HG02938 (cell line): ENCODE measurements at regions not wholly inside any gene's neighbourhood (a gene's known extent, or its start where the extent isn't known, plus 50 kb on each side); places are given as distances from the start of the nearest gene placed in this dataset.
"Not testable (repeated sequence)": the region's sequence is repeated elsewhere in the genome, so short reads cannot be mapped to it uniquely, and the experiment has no call there.

Source experiments
- ATAC-seq: cut with Tn5 transposase; IDR thresholded peaks from one replicate; pipeline ENCODE4 v1.9.1; 2021; ENCODE audit warnings: mild to moderate bottlenecking, moderate library complexity; ENCODE audit not compliant: unreplicated experiment

DNA sequence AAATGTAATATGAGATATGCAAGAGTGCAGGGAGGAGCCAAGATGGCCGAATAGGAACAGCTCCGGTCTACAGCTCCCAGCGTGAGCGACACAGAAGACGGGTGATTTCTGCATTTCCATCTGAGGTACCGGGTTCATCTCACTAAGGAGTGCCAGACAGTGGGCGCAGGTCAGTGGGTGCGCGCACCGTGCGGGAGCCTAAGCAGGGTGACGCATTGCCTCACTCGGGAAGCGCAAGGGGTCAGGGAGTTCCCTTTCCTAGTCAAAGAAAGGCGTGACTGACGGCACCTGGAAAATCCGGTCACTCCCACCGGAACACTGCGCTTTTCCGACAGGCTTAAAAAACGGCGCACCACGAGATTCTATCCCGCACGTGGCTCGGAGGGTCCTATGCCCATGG, 359.2 kb upstream of the TYRP1 start:
- ATAC-seq = not testable (repeated sequence)

DNA sequence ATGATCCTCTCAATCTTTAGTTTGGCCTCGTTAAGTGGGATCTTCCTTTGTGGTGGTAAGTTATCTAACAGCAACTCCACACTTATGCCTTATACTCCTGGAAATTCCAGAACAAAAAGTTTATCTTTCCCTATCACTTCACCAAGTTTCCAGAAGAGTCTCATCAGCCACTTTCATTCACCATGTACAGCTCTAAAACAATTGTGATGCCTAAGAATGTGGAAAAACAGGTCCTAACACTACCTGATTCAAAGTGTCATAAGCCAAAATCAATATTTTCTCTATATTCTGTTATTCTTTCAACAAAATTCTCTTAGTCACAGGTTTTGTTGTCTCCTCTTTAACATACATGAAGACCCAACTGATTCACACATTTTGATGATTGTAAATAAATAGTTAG, 342.4 kb upstream of the TYRP1 start:
- no peak for ATAC-seq

DNA sequence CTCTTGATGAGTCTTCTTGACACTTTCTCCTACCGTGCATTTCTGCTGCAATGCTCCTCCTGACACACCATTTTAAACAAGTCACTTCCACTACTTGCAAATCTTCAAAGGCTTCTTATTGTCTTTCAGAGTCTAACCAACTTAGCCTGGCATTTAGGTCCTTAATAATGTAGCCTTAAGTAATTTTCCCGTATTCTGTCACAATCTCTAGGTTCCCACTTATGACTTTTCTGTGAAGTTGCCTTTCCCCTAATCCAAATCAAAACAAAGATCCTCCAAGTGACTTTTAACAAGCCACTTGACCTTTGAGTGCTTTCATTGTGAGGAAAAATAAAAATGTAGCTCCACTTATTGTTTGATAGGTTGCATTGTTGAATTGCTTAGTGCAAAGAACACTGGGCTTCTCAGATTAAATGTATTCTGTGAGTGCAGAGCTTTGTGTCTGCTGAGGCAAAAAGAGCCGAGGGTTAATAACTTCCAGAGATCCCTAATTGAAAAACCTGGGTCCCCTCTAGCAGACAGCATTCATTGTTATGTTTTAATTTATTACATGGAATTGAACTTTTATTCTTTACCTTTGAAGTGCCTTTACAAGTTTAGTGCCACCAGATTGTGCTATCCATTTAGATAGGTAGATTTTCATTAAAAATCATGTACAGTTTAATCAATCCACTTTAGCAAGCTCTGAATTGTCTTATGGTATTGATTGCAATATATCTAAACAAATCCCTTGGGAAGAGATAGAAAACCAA, 341.7 kb upstream of the TYRP1 start:
- no peak for ATAC-seq

DNA sequence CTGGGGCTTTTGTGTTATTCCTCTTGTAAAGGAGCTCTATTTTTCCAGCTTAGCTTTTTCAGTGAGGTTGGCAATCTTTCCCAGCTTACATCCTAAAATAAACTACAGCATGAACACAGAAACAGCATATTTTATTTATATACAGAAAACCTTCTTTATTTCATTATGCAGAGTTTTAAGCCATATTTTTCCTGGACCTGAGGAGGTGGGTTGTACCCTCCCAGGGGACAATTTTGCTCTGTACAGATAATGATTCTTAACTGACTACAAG, 341.2 kb upstream of the TYRP1 start:
- ATAC-seq = no peak

DNA sequence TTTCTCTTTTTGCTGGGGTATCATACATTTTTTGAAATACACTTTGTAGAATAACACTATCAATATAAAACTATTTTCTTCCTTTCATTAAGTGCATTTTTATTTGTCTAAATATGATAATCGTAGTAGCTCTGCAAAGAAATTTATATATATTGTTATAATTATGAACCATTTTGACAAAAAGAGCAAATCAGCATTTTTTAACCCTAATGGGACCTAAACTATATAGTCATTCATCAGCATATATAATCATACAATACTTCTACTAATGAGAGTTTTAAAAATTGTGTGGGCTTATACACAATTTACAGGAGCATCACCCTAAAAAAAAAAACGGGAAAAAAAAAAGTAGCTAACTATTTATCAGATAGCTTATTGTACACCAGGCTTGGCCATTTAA, 329.7 kb upstream of the TYRP1 start:
- no peak for ATAC-seq

DNA sequence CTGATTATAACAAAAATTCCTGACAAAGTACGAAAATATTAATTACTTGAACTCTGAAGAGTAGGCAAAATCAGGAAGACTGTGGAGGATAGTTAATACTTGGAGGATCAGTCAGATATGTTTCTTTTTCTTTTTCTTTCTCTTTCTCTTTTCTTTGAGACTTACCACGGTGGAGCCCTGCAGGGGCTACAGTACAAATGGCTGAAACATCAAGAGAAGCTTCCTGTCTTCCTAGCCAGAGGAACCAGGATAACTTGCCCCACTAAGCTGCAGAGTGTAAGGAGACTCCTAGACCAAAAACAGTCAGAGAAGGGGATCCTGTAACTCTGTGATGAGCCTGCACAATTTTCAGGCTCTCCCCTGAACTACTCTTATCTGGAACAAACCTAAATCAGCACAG, 324.6 kb upstream of the TYRP1 start:
- ATAC-seq = no peak

DNA sequence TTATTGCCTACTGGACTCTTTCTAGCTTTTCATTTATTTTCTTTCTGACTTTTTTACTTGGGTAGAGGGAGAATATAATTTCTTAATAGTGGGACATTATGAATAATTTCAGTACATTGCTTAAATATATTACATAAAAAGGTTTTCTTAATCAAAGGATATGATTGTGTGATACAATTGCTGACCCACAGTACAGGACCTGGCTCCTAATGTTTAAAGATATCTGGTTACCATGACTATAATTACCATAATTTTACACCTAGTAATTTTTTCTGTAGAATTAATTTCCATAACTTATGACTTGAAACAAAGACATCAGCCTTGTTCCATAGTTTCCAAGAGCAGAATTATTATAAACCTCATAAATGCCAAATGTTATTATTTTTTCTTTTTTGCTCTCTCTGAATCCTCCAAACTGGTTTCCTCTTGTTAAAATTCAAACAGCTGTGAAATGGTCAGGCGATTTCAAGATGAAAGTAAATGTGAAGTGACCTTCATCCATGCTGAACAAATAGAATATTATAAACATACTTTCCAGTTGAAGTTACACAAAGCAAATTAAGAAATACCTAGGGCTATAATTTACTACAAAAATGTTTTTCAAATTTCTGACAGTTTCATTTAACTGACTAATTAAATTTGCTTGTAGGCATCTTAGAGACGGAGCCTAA, 301.2 kb upstream of the TYRP1 start:
- no peak for ATAC-seq

DNA sequence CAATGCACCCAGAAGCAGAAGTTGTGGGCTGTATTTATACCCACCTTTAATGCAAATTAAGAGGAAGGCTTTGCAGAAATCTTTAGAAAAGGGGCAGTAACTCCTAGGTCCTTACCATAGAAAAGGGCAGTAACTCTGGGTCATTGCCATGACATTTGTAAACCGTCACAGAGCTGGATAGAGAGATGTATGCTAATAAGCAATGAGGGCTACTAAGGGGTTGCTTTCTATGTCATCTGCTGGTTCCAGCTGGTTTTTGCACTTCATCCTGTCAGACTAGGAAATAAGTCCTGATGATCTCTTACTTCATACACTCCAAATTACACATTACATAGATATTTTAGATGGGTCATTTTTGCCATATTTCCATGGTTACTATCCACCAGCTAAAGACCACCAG, 299.1 kb upstream of the TYRP1 start:
- ATAC-seq = no peak

DNA sequence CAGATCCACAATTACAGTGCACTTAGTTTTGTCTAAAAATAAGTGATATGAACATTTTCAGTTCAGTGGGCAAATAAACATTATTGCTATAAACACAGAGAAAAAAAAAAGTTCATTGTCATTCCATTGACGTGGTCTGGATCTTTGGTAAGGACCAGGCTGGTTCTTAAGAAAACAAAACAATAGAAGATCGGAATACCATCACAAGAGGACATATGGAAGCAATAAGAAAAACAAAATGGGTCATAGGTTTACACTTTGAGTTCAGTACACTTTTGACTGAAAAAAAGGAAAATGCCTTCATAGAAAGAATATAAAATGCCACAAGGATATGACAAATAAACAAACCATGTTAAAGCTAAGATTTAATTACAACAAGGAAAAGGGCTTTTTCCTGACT, 289.5 kb upstream of the TYRP1 start:
- no peak for ATAC-seq

DNA sequence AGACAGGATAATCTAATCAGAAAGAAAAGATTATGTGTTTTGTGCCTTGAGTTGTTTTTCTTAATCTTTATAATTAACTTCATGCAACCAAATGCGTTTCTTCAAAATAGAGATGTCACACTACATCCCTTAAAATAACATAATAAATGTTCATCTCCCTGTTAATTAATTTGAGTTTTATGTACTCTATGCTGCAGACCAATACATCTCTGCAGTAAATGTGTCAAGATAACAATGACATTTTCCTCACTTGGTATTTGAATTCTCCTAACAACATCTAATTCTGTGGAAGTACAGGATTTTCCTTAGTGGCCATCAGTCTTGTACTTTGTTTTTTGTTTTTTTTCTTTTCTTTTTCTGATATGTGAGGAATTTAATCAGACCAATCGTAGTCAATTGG, 279.2 kb upstream of the TYRP1 start:
- ATAC-seq = no peak

DNA sequence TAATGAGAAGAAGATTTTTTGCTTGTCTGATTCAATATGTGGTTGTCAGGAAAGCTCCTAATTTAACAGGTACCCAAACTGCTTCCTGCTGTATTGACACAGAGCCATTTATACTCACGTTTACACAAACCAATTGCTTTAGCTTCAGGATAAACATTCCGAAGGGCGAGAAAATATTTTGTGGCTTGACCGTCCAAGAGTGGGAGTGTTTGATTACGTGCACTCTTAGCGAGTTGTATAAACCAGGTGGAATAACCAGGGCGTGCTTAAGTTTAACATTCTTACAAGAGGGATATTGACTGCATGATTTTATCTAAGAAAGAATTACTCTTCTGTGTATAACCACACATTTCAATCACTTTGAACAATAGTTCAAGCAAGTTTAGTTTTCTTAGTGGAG, 278.7 kb upstream of the TYRP1 start:
- ATAC-seq = no peak

DNA sequence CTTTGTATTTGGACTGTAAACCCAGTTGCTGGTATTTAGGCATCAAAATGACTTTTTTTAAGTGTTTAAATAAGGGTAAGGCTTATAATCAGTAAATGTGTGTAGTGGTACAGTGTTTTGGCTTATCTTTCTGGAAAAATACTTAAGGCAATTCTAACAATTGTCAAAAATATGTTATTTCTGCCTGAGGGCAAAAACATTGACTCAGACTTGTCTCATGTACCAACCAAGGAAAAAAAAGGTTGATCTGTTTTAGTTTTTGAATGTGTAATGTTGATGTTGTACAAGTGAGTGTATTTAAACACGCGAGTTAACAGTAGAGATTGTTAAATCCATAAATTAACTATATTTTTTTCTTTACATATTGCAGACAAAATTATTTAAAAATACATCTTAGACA, 277.8 kb upstream of the TYRP1 start:
- ATAC-seq = no peak

DNA sequence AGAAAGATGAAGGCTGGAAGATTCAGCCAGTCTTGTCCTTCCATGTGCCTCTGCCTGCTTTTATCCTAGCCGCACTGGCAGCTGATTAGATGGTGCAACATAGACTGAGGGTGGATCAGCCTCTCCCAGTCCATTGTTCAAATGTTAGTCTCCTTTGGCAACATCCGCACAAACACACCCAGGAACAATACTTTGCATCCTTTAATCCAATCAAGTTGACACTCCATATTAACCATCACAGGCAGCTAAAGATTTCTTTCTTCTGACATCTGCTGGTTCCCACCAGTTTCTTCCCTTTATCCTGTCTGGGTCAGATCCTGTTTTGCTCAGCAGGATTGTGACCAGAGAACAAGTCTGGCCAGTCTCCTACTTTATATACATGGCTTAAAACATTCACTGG, 276.5 kb upstream of the TYRP1 start:
- ATAC-seq = no peak

DNA sequence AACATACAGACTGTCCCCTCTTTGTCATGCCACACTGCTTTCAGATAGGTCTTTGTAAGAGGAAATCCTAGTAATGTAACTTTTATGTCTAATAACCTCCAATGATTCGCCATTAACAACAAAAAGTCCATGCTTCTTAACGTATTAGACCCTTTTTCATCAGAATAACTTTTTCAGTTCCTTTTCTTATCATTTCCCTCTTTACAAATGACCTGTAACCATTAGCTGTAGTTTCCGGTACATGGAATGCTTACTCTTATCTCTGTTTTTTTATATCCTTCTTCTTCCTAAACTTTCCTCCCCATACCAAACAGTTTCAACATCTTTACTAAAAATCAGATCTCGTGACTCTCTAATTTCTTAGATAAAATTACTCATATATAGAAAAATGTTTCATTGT, 268.9 kb upstream of the TYRP1 start:
- ATAC-seq = no peak

DNA sequence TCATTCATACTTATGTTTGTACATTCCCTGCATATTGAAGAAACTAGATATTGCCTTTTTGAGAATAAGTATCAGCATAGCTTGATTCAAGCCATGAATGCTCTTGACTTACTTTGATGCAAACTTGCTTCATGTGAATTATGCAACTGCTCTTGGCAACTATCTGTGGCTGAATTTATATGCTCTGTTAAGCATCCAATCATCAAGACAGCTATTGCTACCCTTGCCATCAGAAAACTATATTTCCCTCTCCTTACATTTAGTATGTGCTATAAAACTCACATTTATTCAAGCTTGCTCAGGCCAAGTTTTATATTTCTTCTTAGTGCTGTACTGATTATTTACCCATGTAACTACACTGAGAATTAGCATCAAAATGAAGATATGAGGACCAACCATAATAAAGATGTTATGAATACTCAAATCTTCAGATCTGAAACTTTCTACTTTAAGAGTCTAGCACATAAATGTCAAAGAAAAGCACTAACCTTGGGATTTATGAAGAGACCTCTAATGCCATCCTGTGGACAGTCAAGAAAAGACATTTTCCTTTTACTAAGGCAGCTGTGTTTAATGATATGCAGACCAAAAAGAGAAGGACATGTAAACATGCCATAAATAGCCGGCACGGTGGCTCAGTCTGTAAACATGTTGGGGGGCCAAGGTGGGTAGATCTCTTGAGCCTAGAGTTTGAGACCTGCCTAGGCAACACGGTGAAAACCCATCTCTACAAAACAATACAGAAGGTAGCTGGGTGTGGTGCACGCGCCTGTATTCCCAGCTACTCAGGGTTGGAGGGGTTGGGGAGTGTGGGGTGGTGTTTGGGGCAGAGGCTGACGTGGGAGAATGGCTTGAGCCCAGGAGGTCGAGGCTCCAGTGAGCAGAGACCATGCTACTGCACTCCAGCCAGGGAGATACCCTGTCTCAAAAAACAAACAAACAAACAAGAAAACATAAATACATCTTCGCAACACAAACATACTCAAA, 267.0 kb upstream of the TYRP1 start:
- ATAC-seq = no peak

DNA sequence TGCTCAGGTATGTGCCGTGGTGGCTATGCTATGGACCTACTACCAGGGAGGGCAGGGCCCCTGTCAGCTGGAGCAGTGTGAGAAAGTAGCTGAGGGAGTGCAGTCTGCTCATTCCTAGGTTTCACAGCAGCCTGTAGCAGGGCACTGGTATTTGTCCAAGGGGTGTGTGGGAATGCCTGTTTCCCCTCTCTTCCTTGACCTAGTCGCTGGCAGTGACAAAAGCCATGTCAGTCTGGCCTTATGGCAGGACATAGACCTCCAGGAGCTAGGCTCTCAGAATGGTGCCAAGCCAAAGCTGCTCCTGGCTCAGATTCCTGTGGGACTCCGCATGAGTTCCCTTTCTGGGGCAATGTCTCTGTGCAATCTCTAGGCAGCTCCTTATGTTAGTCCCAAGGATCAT, 253.9 kb upstream of the TYRP1 start:
- no peak for ATAC-seq

DNA sequence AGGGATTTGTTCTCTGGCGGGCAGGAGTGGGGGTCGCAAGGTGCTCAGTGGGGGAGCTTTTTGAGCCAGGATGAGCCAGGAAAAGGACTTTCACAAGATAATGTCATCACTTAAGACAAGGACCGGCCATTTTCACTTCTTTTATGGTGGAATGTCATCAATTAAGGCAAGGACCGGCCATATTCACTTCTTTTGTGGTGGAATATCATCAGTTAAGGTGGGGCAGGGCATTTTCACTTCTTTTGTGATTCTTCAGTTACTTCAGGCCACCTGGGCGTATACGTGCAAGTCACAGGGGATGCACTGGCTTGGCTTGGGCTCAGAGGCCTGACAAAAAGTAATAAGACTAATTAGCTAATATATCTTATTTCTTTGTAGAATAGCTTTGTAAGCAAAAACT, 252.1 kb upstream of the TYRP1 start:
- ATAC-seq = not testable (repeated sequence)

DNA sequence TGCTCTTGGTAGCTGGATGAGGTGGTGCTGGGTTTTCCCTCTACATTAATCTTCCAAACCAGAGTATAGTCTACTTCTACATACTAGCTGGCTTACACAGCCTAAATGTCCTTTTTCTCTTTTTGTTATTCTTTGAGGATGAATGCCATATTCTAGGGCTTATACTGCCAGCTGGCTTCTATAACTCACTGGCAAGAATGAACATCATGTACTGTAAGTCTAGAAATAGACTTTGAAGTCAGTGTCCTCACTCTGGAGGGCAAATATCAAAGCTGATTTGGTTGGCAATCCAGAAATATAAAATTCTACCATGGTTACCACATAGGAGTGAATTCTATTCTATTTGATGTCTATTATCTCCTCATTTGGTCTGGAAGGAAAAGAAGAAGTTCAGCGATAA, 251.7 kb upstream of the TYRP1 start:
- no peak for ATAC-seq

DNA sequence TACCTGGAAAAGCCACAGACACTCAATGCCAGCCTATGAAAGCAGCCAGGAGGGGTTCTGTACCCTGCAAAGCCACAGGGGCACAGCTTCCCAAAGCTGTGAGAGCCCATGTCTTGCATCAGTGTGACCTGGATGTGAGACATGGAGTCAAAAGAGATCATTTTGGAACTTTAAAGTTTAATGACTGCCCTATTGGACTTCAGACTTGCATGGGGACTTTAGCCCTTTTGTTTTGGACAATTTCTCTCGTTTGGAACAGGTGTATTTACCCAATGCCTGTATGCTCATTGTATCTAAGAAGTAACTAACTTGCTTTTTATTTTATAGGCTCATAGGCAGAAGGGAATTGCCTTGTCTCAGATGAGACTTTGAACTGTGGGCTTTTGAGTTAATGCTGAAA, 244.9 kb upstream of the TYRP1 start:
- ATAC-seq = no peak

DNA sequence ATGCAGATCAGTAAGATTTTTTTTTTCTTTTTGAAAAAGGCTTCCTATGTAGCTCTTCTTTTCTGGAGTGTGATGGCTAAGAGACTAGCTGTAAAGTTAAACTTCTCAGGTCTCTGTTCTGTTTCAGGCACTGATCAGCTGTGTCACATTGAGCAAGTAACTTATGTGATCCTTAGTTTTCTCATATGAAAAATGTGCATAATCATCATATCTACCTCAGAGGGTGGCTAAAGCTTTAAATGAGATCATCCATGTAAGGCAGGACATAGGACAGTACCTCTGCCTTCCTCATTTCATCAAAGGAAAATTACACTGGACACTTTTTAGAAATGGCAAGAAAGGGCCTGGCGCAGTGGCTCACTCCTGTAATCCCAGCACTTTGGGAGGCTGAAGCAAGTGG, 235.9 kb upstream of the TYRP1 start:
- no peak for ATAC-seq

DNA sequence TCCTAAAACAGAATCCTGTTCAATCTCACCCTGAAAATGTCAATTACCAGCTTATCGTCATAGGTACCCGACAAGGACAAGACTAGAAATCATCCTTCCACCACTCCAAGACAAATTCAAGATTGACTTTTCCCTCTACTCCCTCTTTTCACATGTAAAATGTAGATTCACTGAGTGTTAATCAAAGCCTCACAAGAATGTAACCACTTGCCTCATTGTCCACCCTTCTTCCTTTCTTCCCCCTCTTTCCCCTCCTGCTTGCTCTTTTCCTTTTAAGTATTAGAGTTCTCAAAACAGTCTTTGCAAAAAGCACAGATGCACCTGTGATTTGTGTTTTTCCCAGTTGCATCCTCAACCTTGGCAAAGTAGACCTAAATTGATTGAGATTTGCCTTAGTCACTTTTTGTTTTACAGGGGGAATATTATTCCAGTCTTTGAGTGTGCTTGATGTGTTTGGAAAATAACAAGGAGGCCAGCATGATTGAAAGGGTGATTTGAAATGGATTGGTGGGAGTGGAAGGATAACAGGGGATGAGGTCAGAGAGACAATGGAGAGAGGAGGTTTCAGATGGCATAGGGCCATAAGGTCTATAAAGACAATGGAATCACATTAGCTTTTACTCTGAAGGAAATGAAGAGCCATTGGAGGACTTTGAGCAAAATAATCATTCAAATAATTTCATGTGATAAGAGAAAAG, 231.3 kb upstream of the TYRP1 start:
- no peak for ATAC-seq
